GM19395 (cell line): ENCODE measurements at regions not wholly inside any gene's neighbourhood (a gene's known extent, or its start where the extent isn't known, plus 50 kb on each side); places are given as distances from the start of the nearest gene placed in this dataset.
A peak's percentile ranks its signal among the peaks of the same experiment; 100 is the strongest.
"Not testable (repeated sequence)": the region's sequence is repeated elsewhere in the genome, so short reads cannot be mapped to it uniquely, and the experiment has no call there.

Source experiments
- ATAC-seq: cut with Tn5 transposase; IDR thresholded peaks from one replicate; pipeline ENCODE4 v1.9.1; 2021; ENCODE audit warnings: mild to moderate bottlenecking, moderate library complexity; ENCODE audit not compliant: unreplicated experiment

- ATAC-seq, result peak; percentile 49
Observed at GRCh38 chr9:109972026-109972882, 192.3 kb downstream of the PALM2AKAP2 start.

- ATAC-seq, result no peak
Observed at GRCh38 chr9:109973336-109973735, 193.3 kb downstream of the PALM2AKAP2 start.

GRCh38 chr9:109974143-109974917 is 194.3 kb downstream of the PALM2AKAP2 start:
- ATAC-seq, result peak; percentile 83

DNA sequence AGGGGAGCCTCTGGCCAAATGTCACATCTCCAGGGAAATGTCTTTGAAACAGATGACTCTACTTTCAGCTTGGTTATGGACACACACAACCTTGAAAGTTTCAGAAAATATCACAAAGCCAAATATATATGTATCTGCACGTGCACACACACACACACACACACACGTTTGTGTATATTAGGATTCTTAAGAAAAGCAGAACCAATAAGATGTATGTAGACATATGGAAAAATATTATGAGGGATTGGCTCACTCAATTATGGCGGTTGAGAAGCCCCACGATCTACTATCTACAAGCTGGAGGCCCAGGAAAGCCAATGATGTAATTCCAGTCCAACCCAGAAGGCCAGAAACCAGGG is 194.9 kb downstream of the PALM2AKAP2 start:
- peak; percentile 9 for ATAC-seq

DNA sequence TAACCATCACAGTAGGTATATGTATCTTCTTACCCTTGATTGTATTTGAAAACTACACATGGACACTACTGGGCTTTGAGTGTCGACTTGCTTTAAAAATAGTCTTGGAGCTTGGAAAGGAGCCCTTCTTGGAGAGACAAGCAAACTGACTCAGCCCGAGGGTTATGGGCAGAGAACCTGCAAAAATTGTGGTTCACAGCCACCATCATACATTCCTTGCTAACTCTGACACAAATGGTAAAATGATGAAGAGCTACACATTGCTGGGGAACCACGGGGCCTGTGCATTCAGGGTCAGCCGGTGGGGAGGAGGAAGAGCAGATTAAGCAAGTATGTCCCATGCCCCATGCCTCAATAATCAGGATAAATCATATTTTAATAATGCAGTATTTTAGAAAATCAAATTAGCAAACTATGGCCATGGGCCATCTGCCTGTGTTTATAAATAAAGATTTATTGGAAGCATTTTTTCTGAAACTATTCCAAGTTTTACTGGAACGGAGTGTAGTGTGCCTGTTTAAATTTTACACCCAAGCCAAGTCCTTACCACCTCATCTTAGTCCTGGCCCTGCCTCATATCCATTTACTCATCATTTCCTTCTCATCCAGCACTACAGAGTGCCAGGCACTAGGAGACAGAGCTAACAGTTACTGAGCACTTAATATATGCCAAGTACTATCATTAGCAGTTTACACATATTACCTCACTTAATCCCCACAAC is 195.7 kb downstream of the PALM2AKAP2 start:
- ATAC-seq, result no peak

GRCh38 chr9:109976303-109976702 is 196.3 kb downstream of the PALM2AKAP2 start:
- ATAC-seq, result no peak

- ATAC-seq, result no peak
Observed at GRCh38 chr9:109977521-109977920, 197.5 kb downstream of the PALM2AKAP2 start.

DNA sequence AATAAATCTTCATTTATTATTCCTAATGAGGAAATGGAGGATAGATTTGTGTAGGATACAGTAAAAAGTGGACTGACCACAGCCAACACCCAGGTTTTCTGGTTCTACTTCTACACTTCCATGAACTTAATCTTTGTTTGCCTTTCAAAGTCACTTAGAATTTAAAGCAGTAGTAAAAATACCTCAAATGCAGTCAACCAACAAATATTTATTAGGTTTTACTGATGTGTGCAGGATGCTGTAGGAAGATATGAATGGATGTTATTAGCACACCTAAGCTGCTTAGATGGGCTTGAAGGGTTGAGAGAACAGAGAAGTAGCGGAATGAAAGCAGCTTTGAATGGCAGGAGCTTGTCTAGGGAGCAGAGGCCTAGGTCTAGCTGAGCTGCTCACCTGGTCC is 201.1 kb downstream of the PALM2AKAP2 start:
- no peak for ATAC-seq

DNA sequence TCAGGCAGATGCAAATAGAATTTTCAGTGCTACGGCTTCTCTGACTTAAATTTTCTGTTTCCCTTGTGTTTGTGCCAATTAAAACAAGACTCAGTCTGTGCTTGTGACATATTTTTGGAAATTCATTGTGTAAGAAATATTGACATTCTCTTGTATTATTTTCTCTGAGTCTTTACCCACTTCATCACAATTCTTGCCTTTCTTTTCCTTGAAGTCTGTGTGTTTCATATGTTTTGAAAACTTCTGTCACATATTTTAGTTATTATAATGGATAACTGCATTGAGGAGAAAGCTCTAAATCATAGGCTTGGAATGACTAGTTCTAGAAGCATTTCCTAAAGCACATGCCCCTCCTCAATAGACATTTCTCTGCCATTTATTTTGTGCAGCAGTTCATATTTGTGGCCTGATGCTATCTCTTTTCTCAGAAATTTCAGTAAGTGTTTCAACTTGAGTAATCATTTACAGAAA is 206.6 kb downstream of the PALM2AKAP2 start:
- no peak for ATAC-seq

- ATAC-seq, result no peak
Observed at GRCh38 chr9:109989296-109989695, 209.3 kb downstream of the PALM2AKAP2 start.

GRCh38 chr9:109990541-109990940 is 210.5 kb downstream of the PALM2AKAP2 start:
- no peak for ATAC-seq

GRCh38 chr9:109992293-109992692 is 212.3 kb downstream of the PALM2AKAP2 start:
- no peak for ATAC-seq

DNA sequence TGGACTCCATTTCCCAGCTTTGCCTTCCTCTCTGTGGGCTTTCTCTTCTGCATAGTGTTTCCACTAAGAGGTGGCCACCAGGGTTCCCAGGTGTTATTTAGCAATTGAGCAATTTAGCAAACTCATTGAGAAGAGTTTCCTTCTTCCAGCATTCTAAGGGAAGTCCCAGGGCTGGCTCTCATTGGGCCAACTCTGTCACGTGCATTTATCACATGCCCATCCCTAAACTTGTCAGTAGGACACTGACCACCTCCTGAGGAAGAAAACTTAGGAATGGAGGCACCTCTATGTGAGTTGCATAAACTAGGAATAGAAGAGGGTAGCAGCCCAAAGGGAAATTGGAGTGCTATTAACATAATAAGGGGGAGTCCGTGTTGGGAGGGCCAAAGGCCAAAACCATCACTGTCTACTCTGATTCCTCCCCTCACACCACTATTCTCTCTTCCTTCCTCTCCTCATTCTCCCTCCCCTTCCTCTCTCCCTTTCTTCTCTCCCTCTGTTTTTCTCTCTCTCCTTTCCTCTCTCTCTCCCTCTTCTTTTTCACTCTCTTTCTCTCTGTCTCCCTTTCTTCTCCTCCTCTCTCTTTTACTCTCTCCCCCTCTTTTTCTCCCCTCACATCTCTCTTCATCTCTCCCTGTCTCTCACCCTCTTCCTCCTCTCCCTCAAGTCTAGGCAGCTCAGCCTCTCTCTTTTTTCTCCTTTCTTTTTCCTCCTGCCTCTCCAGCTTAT is 213.4 kb downstream of the PALM2AKAP2 start:
- ATAC-seq, result no peak

- no peak for ATAC-seq
Observed at GRCh38 chr9:109994141-109994540, 213.8 kb downstream of the C9orf152 start.

DNA sequence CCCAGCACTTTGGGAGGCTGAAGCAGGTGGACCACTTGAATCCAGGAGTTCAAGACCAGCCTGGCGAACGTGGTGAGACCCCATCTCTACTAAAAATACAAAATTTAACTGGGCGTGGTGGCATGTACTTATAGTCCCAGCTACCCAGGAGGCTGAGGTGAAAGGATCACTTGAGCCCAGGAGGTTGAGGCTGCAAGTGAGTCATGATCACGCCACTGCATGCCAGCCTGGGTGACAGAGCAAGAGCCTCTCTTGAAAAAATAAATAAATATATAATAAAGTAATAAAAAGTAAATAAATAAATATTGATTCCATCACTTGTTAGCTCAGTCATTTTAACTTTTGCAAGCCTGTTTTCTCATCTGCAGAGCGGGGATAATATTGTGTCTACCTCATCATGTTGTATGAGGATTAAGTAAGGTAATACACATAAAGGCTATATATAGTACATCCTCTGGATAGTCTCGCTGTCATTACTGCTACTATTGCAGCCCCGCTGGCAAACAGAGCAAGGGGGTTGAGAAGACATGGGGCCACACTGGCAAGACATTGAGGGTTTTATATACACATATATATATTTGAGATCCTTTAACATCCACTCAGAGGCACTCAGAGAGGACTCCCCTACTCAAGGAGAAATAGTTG is 210.9 kb downstream of the C9orf152 start:
- no peak for ATAC-seq

DNA sequence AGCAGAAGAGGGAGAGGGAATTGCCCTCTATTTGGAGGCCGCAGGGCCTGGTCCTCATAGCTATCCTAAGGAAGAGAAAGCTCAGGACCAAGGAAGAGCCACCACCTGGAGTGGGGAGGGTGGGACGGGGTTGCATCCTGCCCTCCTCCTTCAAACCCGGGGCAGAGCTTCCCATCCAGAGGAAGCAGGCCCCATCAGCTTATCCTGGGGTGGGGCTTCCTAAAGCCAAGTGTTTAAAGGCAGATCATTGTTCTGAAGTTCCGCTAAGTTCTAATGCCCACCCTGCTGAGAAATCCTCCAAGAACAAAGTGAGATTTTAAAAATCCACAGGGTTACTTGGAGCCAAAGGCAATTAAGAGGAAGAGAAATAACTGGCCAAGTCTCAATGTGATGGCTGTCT is 210.3 kb downstream of the C9orf152 start:
- no peak for ATAC-seq

- ATAC-seq, result not testable (repeated sequence)
Observed at GRCh38 chr9:110005521-110005920, 202.4 kb downstream of the C9orf152 start.

GRCh38 chr9:110006657-110007056 is 201.3 kb downstream of the C9orf152 start:
- no peak for ATAC-seq

- ATAC-seq, result peak; percentile 89
Observed at GRCh38 chr9:110007477-110008270, 200.3 kb downstream of the C9orf152 start.
